ENCODE measurements at regions not wholly inside any gene's neighbourhood (a gene's known extent, or its start where the extent isn't known, plus 50 kb on each side); places are given as distances from the start of the nearest gene placed in this dataset.

DNA sequence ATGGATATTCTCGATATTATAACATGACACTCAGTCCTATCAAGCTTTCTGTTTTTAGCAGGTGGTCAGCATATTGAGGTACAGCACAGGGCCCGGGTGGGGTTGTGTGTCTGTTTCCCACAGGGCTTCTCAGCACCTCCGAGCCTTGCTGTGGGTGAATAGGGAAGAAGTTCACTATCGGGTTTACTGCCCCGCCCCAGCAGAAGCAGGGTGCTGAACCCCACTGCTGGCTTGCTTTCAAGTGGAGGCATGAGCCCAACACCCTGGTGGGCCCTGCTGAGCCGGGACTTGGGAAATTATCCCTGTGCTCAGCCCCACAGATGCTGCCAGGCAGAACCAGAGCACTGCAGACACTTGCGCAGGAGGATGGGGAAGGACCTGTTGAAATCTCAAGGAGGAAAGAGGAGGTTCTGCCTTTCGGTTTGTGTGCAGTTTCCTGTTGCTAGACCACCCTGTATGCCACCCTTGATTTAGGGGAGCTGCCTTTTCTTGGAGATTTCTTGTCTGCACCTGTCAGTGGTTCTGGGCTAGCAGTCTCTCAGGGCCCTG lies 270.3 kb upstream of the SALL3 start:
- no peak for TF ChIP-seq EZH2 (IDR thresholded peaks at IDR 0.05; ENCODE audit: borderline replicate concordance, low read depth, low read length, severe bottlenecking)
- TF ChIP-seq, protein P1, sequence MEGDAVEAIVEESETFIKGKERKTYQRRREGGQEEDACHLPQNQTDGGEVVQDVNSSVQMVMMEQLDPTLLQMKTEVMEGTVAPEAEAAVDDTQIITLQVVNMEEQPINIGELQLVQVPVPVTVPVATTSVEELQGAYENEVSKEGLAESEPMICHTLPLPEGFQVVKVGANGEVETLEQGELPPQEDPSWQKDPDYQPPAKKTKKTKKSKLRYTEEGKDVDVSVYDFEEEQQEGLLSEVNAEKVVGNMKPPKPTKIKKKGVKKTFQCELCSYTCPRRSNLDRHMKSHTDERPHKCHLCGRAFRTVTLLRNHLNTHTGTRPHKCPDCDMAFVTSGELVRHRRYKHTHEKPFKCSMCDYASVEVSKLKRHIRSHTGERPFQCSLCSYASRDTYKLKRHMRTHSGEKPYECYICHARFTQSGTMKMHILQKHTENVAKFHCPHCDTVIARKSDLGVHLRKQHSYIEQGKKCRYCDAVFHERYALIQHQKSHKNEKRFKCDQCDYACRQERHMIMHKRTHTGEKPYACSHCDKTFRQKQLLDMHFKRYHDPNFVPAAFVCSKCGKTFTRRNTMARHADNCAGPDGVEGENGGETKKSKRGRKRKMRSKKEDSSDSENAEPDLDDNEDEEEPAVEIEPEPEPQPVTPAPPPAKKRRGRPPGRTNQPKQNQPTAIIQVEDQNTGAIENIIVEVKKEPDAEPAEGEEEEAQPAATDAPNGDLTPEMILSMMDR (IDR thresholded peaks at IDR 0.05; ENCODE audit: borderline replicate concordance, extremely low read depth, low read length, poor library complexity, severe bottlenecking) = no peak

All from DND-41 (cell line).